ENCODE measurements at regions not wholly inside any gene's neighbourhood (a gene's known extent, or its start where the extent isn't known, plus 50 kb on each side); places are given as distances from the start of the nearest gene placed in this dataset.

GRCh38 chr12:28879379-28879778 is 269.7 kb upstream of the FAR2 start:
- no peak for DNase-seq (ENCODE audit: low read depth, low spot score)

- no peak for DNase-seq (ENCODE audit: low read depth, low spot score)
Measured at GRCh38 chr12:28882444-28882843, 266.6 kb upstream of the FAR2 start.

GRCh38 chr12:28883406-28883997 is 265.6 kb upstream of the FAR2 start:
- DNase-seq (ENCODE audit: low read depth, low spot score) = no peak

- DNase-seq (ENCODE audit: low read depth, low spot score) = no peak
Measured at GRCh38 chr12:28884904-28885679, 264.0 kb upstream of the FAR2 start.

GRCh38 chr12:28885928-28886327 is 263.1 kb upstream of the FAR2 start:
- no peak for DNase-seq (ENCODE audit: low read depth, low spot score)

- no peak for DNase-seq (ENCODE audit: low read depth, low spot score)
Measured at GRCh38 chr12:28887461-28887990, 261.6 kb upstream of the FAR2 start.

GRCh38 chr12:28890664-28891063 is 258.4 kb upstream of the FAR2 start:
- no peak for DNase-seq (ENCODE audit: low read depth, low spot score)

GRCh38 chr12:28891126-28891525 is 258.0 kb upstream of the FAR2 start:
- DNase-seq (ENCODE audit: low read depth, low spot score) = no peak

GRCh38 chr12:28893365-28893764 is 255.7 kb upstream of the FAR2 start:
- DNase-seq (ENCODE audit: low read depth, low spot score) = no peak

GRCh38 chr12:28893856-28894255 is 255.2 kb upstream of the FAR2 start:
- no peak for DNase-seq (ENCODE audit: low read depth, low spot score)

- no peak for DNase-seq (ENCODE audit: low read depth, low spot score)
Measured at GRCh38 chr12:28896421-28896820, 252.7 kb upstream of the FAR2 start.

- DNase-seq (ENCODE audit: low read depth, low spot score) = no peak
Measured at GRCh38 chr12:28898038-28898437, 251.0 kb upstream of the FAR2 start.

GRCh38 chr12:28899951-28900350 is 249.1 kb upstream of the FAR2 start:
- DNase-seq (ENCODE audit: low read depth, low spot score) = no peak

GRCh38 chr12:28905220-28905955 is 243.7 kb upstream of the FAR2 start:
- DNase-seq (ENCODE audit: low read depth, low spot score) = no peak

GRCh38 chr12:28908646-28909045 is 240.4 kb upstream of the FAR2 start:
- no peak for DNase-seq (ENCODE audit: low read depth, low spot score)

GRCh38 chr12:28909291-28909690 is 239.8 kb upstream of the FAR2 start:
- no peak for DNase-seq (ENCODE audit: low read depth, low spot score)

- DNase-seq (ENCODE audit: low read depth, low spot score) = no peak
Measured at GRCh38 chr12:28925719-28926376, 223.2 kb upstream of the FAR2 start.

GRCh38 chr12:28930704-28931103 is 218.4 kb upstream of the FAR2 start:
- DNase-seq (ENCODE audit: low read depth, low spot score) = no peak

GRCh38 chr12:28933176-28933575 is 215.9 kb upstream of the FAR2 start:
- no peak for DNase-seq (ENCODE audit: low read depth, low spot score)

- no peak for DNase-seq (ENCODE audit: low read depth, low spot score)
Measured at GRCh38 chr12:28933864-28934527, 215.1 kb upstream of the FAR2 start.

- DNase-seq (ENCODE audit: low read depth, low spot score) = no peak
Measured at GRCh38 chr12:28936221-28936620, 212.9 kb upstream of the FAR2 start.

All from brain pericyte (primary cell).